Thymus (tissue), 11 donors: ENCODE measurements at regions not wholly inside any gene's neighbourhood (a gene's known extent, or its start where the extent isn't known, plus 50 kb on each side); places are given as distances from the start of the nearest gene placed in this dataset.

Experiments used
- DNase-seq, 9 donors: peaks; one replicate each; pipeline ENCODE4 v3.0.0-alpha.2; 2013; ENCODE audit warnings: low spot score in 9 of 9, low read depth in 6 of 9, missing footprints in 1 of 9
- H3K27ac ChIP-seq, 2 donors: one replicate each; pipeline ENCODE4 v1.5.1; 2013; ENCODE audit warnings: control low read depth in 1 of 2, low read depth in 1 of 2, low read length in 1 of 2, mild to moderate bottlenecking in 1 of 2, moderate library complexity in 1 of 2
- H3K27me3 ChIP-seq, 2 donors: one replicate each; pipeline ENCODE4 v1.5.1; 2013; ENCODE audit warnings: low read length in 1 of 2; ENCODE audit not compliant: control insufficient read depth in 2 of 2, insufficient read depth in 1 of 2
- H3K36me3 ChIP-seq, 2 donors: one replicate each; pipeline ENCODE4 v1.5.1; 2013; ENCODE audit warnings: low read length in 1 of 2, mild to moderate bottlenecking in 1 of 2, moderate library complexity in 1 of 2; ENCODE audit not compliant: control insufficient read depth in 2 of 2, insufficient read depth in 2 of 2
- H3K4me1 ChIP-seq, 2 donors: one replicate each; pipeline ENCODE4 v1.5.1; 2013; ENCODE audit warnings: low read length in 2 of 2; ENCODE audit not compliant: control insufficient read depth in 2 of 2, insufficient read depth in 2 of 2
- H3K4me3 ChIP-seq, 2 donors: one replicate each; pipeline ENCODE4 v1.5.1; 2013; ENCODE audit warnings: low read length in 2 of 2, control low read depth in 1 of 2, mild to moderate bottlenecking in 1 of 2
- H3K9me3 ChIP-seq, 2 donors: one replicate each; pipeline ENCODE4 v1.5.1; 2013; ENCODE audit warnings: low read length in 1 of 2, mild to moderate bottlenecking in 1 of 2; ENCODE audit not compliant: control insufficient read depth in 2 of 2, insufficient read depth in 1 of 2
- WGBS: extraction: QIAGEN DNeasy Blood & Tissue Kit; methylation state at CpG from one replicate; pipeline ENCODE4 v1.1.7; 2013; 5-methylcytosine and 5-hydroxymethylcytosine counted together
- donor health status: healthy.

- H3K4me3 ChIP-seq: no peak overlapping the region
- H3K9me3 ChIP-seq: no peaks in the 10 kb centered on the region
- no peaks in the 10 kb centered on the region for H3K36me3 ChIP-seq
- no peaks in the 10 kb centered on the region for H3K27me3 ChIP-seq
- DNase-seq: peak in 5 of 9 donors; percentile 14 to 70 (median 41)
- peaks cover 0 to 13% of the 10 kb centered on the region in 2 donors for H3K4me1 ChIP-seq
- 70% methylated on average over 7 of the region's 7 CpGs for WGBS
- H3K27ac ChIP-seq: no peak overlapping the region
These were observed 287.0 kb downstream of the GAS1 start for GRCh38 chr9:86660146-86660943.

- Histone ChIP-seq H3K27ac (no peak overlapping the region), H3K4me1 (peaks cover 0 to 11% of the 10 kb centered on the region in 2 donors), H3K36me3 (no peaks in the 10 kb centered on the region), H3K9me3 (no peaks in the 10 kb centered on the region), H3K4me3 (no peak overlapping the region), H3K27me3 (no peaks in the 10 kb centered on the region)
- peak in 6 of 9 donors; percentile 11 to 55 (median 24) for DNase-seq
- 58% methylated on average over 3 of the region's 3 CpGs for WGBS
These were observed 287.8 kb downstream of the GAS1 start for GRCh38 chr9:86659413-86660046.

DNA sequence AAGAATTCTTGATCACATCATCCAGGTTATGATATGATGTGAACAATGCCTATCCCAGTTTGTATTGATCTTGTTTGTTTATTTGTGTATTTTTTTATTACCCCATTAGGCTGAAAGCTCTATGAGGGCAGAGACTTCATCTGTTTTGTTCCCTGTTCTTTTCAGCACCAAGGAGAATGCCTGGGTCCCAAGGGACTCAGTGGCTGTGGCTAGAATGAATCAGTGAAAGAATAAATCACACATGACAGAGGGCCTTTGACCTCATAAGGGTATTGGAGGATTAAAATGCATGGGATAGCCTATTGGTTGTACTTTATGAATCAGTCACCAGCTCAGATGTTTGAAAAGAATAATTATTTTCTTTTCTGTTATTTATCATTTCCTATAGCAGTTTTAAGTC, 292.2 kb downstream of the GAS1 start:
- Histone ChIP-seq H3K4me1 (peaks cover 0 to 8% of the 10 kb centered on the region in 2 donors), H3K27ac (no peak overlapping the region), H3K4me3 (no peak overlapping the region), H3K9me3 (no peaks in the 10 kb centered on the region), H3K27me3 (no peaks in the 10 kb centered on the region), H3K36me3 (no peaks in the 10 kb centered on the region)
- no peak for DNase-seq

GRCh38 chr9:86653466-86653865, 293.8 kb downstream of the GAS1 start:
- no peaks in the 10 kb centered on the region for H3K4me1 ChIP-seq
- WGBS: 61% methylated on average over 3 of the region's 3 CpGs
- no peaks in the 10 kb centered on the region for H3K36me3 ChIP-seq
- H3K4me3 ChIP-seq: no peak overlapping the region
- H3K27ac ChIP-seq: no peak overlapping the region
- no peaks in the 10 kb centered on the region for H3K27me3 ChIP-seq
- H3K9me3 ChIP-seq: no peaks in the 10 kb centered on the region
- no peak for DNase-seq

- H3K4me3 ChIP-seq: no peak overlapping the region
- WGBS: 94% methylated on average over 2 of the region's 2 CpGs
- no peak for DNase-seq
- no peaks in the 10 kb centered on the region for H3K9me3 ChIP-seq
- H3K27ac ChIP-seq: no peak overlapping the region
- H3K36me3 ChIP-seq: no peaks in the 10 kb centered on the region
- H3K27me3 ChIP-seq: no peaks in the 10 kb centered on the region
- H3K4me1 ChIP-seq: no peaks in the 10 kb centered on the region
These were observed 294.6 kb downstream of the GAS1 start for GRCh38 chr9:86652736-86653135.

DNA sequence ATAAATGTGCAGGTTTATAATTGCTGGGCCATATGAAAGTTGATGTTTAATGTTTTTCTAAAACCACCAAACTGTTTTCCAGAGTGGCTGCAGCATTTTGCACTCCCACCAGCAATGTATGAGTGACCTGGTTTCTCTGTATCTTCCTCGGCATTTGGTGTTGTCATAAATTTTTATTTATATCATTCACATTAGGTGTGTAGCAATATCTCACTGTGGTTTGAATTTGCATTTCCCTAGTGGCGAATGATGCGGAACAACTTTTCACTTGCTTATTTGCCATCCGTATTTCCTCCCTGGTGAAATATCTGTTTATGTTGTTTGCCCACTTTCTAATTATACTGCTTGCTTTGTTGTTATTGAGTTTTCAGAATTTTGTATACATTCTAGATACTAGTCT, 295.7 kb upstream of the TUT7 start:
- no peaks in the 10 kb centered on the region for H3K9me3 ChIP-seq
- WGBS: 95% methylated on average over 4 of the region's 4 CpGs

GRCh38 chr9:86648828-86649170, 294.6 kb upstream of the TUT7 start:
- no peaks in the 10 kb centered on the region for H3K9me3 ChIP-seq
- H3K27me3 ChIP-seq: no peaks in the 10 kb centered on the region
- 93% methylated on average over 6 of the region's 6 CpGs for WGBS
- H3K27ac ChIP-seq: no peak overlapping the region
- DNase-seq: no peak
- H3K36me3 ChIP-seq: no peaks in the 10 kb centered on the region
- H3K4me3 ChIP-seq: no peak overlapping the region
- H3K4me1 ChIP-seq: no peaks in the 10 kb centered on the region

More for the DNA sequence above, 295.7 kb upstream of the TUT7 start:
- Histone ChIP-seq H3K27me3 (no peaks in the 10 kb centered on the region), H3K4me3 (no peak overlapping the region), H3K4me1 (no peaks in the 10 kb centered on the region), H3K27ac (no peak overlapping the region), H3K36me3 (no peaks in the 10 kb centered on the region)
- no peak for DNase-seq

DNA sequence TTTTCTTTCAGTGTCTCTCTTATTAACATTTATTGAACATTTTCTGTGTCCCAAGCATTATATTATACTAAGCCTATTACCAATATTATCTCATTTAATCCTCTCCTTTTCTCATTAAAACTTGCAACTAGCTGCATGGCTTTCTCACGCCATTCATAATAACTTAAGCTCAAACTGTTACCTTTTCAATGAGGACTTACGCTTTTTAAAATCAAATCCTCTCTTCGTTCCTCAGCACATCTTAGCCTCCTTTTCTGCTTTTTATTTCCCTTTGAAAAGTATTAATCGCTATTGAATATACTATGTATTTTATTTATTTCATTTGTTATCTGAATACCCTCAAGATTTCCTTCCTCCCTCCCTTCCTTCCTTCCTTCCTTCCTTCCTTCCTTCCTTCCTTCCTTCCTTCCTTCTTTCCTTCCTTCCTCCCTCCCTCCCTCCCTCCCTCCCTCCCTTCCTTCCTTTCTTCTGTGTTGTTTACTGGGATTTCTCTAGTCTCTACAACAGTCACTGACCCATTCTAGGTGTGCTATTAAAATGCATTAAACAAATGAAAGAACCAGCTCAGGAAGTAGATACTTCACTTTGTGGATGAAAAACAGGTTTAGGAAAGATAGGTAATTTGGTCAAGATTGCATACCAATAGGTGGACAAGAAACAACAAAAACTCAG, 294.1 kb upstream of the TUT7 start:
- no peaks in the 10 kb centered on the region for H3K27me3 ChIP-seq
- WGBS: 97% methylated on average over 4 of the region's 4 CpGs
- no peak overlapping the region for H3K27ac ChIP-seq
- no peak for DNase-seq
- H3K36me3 ChIP-seq: no peaks in the 10 kb centered on the region
- H3K4me3 ChIP-seq: no peak overlapping the region
- no peaks in the 10 kb centered on the region for H3K9me3 ChIP-seq
- no peaks in the 10 kb centered on the region for H3K4me1 ChIP-seq

GRCh38 chr9:86645303-86645702, 291.1 kb upstream of the TUT7 start:
- no peak overlapping the region for H3K4me3 ChIP-seq

More at GRCh38 chr9:86645303-86645702, 291.1 kb upstream of the TUT7 start:
- H3K9me3 ChIP-seq: no peaks in the 10 kb centered on the region
- DNase-seq: no peak
- no peaks in the 10 kb centered on the region for H3K27me3 ChIP-seq
- H3K36me3 ChIP-seq: no peaks in the 10 kb centered on the region
- WGBS: 94% methylated on average over 21 of the region's 21 CpGs
- no peak overlapping the region for H3K27ac ChIP-seq
- no peaks in the 10 kb centered on the region for H3K4me1 ChIP-seq
